SU-DHL-6 (cell line): ENCODE measurements at regions not wholly inside any gene's neighbourhood (a gene's known extent, or its start where the extent isn't known, plus 50 kb on each side); places are given as distances from the start of the nearest gene placed in this dataset.

Experiments used
- H2AFZ ChIP-seq: fragments of 200-600 bp; sonication (generic); 2 replicates; pipeline ENCODE4 v1.6.1; 2014; ENCODE audit warnings: low read depth, mild to moderate bottlenecking, moderate library complexity, mixed read lengths, antibody characterized with exemption, low read length; ENCODE audit not compliant: severe bottlenecking
- H3F3A ChIP-seq: fragments of 200-600 bp; shearing (Covaris generic); 2 replicates; pipeline ENCODE4 v1.6.0; 2016; ENCODE audit warnings: antibody characterized with exemption, mild to moderate bottlenecking; ENCODE audit not compliant: insufficient read depth
- H3K27ac ChIP-seq: fragments of 200-600 bp; sonication (generic); 2 replicates; pipeline ENCODE4 v1.5.1; 2016; ENCODE audit warnings: low read depth, mild to moderate bottlenecking, low read length, moderate library complexity, mixed read lengths
- H3K27me3 ChIP-seq: fragments of 200-600 bp; sonication (generic), shearing (Covaris generic); 2 replicates; pipeline ENCODE4 v1.6.0; 2014; ENCODE audit warnings: mild to moderate bottlenecking, low read length
- H3K36me3 ChIP-seq: fragments of 200-600 bp; sonication (generic); 2 replicates; pipeline ENCODE4 v1.6.1; 2014; ENCODE audit warnings: mild to moderate bottlenecking, low read length, mixed read lengths
- H3K4me2 ChIP-seq: fragments of 300-600, 200-600 bp; shearing (Covaris generic), sonication (generic); 2 replicates; pipeline ENCODE4 v1.6.0; 2014; ENCODE audit warnings: low read length, low read depth, mild to moderate bottlenecking; ENCODE audit not compliant: poor library complexity, severe bottlenecking
- H3K4me3 ChIP-seq: fragments of 200-600 bp; sonication (generic); 2 replicates; pipeline ENCODE4 v1.5.1; 2014; ENCODE audit warnings: antibody characterized with exemption, low read length, mild to moderate bottlenecking, mixed read lengths; ENCODE audit not compliant: insufficient read depth, poor library complexity, severe bottlenecking
- H3K79me2 ChIP-seq: fragments of 200-600 bp; sonication (generic); 2 replicates; pipeline ENCODE4 v1.6.1; 2014; ENCODE audit warnings: mild to moderate bottlenecking, low read length, moderate library complexity; ENCODE audit not compliant: insufficient read depth
- H3K9ac ChIP-seq: fragments of 200-600 bp; sonication (generic); 2 replicates; pipeline ENCODE4 v1.7.0; 2014; ENCODE audit warnings: mild to moderate bottlenecking, low read length
- H3K9me2 ChIP-seq: fragments of 200-600 bp; sonication (generic); replicated peaks from 2 replicates; pipeline ENCODE4 v1.6.1; 2014; ENCODE audit warnings: low read length; ENCODE audit not compliant: insufficient read depth
- H3K9me3 ChIP-seq: fragments of 200-600 bp; sonication (generic); 2 replicates; pipeline ENCODE4 v1.6.1; 2014; ENCODE audit warnings: low read length, mixed read lengths; ENCODE audit not compliant: insufficient read depth
- H4K20me1 ChIP-seq: fragments of 200-600 bp; sonication (generic); 2 replicates; pipeline ENCODE4 v1.6.1; 2014; ENCODE audit warnings: low read depth, mild to moderate bottlenecking, antibody characterized with exemption, low read length, moderate library complexity, mixed read lengths
- EZH2phosphoT487 ChIP-seq: fragments of 200-600 bp; sonication (generic), shearing (Covaris generic); conservative IDR thresholded peaks from 2 replicates; pipeline ENCODE4 v1.6.1; 2018; ENCODE audit warnings: mild to moderate bottlenecking, antibody characterized with exemption, low read length, moderate library complexity, mixed read lengths
- TF ChIP-seq, protein P1 (sequence below): fragments of 200-600 bp; sonication (generic); IDR thresholded peaks from one replicate; pipeline ENCODE4 v1.5.1; 2017; ENCODE audit warnings: antibody characterized with exemption, mild to moderate bottlenecking, low read length, moderate library complexity; ENCODE audit not compliant: insufficient read depth, poor library complexity, severe bottlenecking

DNA sequence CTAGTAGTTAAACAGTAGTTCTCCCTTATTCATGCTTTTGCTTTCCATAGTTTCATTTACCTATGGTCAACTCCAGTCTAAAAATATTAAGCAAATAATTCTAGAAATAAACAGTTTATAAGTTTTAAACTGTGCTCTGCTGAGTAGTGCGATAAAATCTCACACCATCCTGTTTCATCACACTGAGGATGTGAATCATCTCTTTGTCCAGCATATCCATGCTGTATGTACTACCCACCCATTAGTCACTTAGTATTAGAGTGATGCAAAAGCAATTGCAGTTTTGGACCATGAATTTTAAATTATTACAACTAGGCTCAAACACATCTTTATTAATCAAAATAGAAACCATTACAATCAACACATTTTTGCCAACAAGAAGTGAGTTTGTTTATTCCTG lies 187.4 kb downstream of the TEX13C start:
- H3K27me3 ChIP-seq: no peaks in the 10 kb centered on the region
- H3K9ac ChIP-seq: no peak overlapping the region
- no peak overlapping the region for H3K4me3 ChIP-seq
- H3F3A ChIP-seq: no peaks in the 10 kb centered on the region
- TF ChIP-seq, protein P1, sequence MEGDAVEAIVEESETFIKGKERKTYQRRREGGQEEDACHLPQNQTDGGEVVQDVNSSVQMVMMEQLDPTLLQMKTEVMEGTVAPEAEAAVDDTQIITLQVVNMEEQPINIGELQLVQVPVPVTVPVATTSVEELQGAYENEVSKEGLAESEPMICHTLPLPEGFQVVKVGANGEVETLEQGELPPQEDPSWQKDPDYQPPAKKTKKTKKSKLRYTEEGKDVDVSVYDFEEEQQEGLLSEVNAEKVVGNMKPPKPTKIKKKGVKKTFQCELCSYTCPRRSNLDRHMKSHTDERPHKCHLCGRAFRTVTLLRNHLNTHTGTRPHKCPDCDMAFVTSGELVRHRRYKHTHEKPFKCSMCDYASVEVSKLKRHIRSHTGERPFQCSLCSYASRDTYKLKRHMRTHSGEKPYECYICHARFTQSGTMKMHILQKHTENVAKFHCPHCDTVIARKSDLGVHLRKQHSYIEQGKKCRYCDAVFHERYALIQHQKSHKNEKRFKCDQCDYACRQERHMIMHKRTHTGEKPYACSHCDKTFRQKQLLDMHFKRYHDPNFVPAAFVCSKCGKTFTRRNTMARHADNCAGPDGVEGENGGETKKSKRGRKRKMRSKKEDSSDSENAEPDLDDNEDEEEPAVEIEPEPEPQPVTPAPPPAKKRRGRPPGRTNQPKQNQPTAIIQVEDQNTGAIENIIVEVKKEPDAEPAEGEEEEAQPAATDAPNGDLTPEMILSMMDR: no peak
- TF ChIP-seq EZH2phosphoT487: no peak
- H3K9me3 ChIP-seq: no peaks in the 10 kb centered on the region
- H3K4me2 ChIP-seq: no peak overlapping the region
- no peaks in the 10 kb centered on the region for H4K20me1 ChIP-seq
- H3K9me2 ChIP-seq: no peaks in the 10 kb centered on the region
- no peaks in the 10 kb centered on the region for H3K36me3 ChIP-seq
- H3K79me2 ChIP-seq: no peaks in the 10 kb centered on the region
- no peak overlapping the region for H2AFZ ChIP-seq
- H3K27ac ChIP-seq: no peak overlapping the region

DNA sequence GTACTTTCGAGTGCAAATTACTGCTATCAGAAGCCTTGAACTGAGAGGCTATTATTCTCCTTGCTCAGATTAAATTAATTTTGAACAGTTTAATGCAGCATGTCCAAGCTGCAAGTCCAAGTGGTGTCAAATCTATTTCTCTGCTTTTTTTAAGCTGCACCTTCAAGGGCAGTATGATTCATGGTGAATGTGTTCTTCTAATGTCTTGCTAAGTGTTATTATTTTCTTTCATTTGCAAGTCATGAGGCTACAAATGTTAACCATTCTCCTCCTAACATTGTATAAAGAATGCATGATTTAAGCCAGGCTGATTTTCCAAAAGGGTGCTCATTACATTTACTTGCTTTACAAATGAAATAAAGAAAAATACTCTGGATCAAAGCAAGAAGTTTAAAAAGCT lies 200.4 kb downstream of the TEX13C start:
- Histone ChIP-seq H3K4me2 (no peak overlapping the region), H3K9ac (no peak overlapping the region), H3K9me2 (no peaks in the 10 kb centered on the region), H3K9me3 (no peaks in the 10 kb centered on the region), H3K27me3 (no peaks in the 10 kb centered on the region), H4K20me1 (no peaks in the 10 kb centered on the region), H2AFZ (no peak overlapping the region), H3K4me3 (no peak overlapping the region), H3F3A (no peaks in the 10 kb centered on the region), H3K79me2 (no peaks in the 10 kb centered on the region), H3K27ac (no peak overlapping the region), H3K36me3 (no peaks in the 10 kb centered on the region)
- no peak for TF ChIP-seq EZH2phosphoT487

DNA sequence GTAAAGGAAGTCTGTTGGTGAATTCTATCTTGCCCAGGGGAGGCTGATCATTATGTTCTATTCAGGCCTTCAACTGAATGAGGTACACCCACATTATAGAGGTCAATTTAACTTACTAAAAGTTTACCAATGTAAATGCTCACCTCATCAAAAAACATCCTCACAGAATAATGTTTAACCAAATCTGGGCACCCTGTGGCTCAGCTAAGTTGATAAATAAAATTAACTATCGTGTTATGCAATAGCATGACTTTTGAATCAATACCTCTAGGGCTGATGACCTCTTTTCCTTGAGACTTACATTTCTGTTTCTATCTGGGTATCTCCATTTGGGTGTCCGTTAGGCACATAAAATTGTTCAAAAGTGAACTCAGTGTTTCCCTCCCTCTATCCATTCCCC lies 203.1 kb downstream of the TEX13C start:
- TF ChIP-seq, protein P1: no peak
- TF ChIP-seq EZH2phosphoT487: no peak
- Histone ChIP-seq H4K20me1 (no peaks in the 10 kb centered on the region), H3K36me3 (no peaks in the 10 kb centered on the region), H3K9ac (no peak overlapping the region), H3K4me3 (no peak overlapping the region), H3F3A (no peaks in the 10 kb centered on the region), H3K4me2 (no peak overlapping the region), H3K79me2 (no peaks in the 10 kb centered on the region), H3K27ac (no peak overlapping the region), H3K9me2 (no peaks in the 10 kb centered on the region), H3K9me3 (no peaks in the 10 kb centered on the region), H2AFZ (no peak overlapping the region), H3K27me3 (no peaks in the 10 kb centered on the region)

DNA sequence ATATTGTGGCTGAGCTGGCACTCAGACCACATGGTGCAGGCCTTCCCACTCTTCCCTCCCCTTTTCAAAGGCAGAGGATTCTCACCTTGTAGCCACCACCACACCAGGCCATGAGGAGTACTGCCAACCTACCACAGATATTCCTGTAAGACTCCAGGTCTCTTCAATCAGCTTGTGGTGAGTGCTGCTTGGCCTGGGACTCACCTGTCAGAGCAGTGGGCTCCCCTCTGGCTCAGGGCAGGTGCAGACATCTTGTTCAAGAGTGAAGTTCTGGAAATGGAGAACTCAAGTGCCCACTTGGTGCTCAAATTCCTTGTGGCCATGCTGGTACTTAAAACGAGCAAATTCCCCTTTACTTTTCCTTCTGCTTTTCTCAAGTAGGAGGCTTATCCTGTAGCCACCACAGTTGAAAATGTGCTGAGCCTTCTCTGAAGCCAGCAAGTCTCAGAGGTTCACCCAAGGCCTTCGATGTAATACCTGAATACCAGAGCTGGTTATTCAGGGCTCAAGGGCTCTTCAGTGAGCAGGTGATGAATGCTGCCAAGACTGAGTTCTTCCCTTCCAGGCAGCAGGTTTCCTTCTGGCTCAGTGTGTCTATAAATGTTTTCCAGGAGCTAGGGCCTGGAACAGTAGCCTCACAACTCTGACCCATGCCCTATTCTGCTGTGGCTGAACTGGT lies 212.9 kb downstream of the TEX13C start:
- Histone ChIP-seq H3K27me3 (no peaks in the 10 kb centered on the region), H3K9me2 (no peaks in the 10 kb centered on the region), H3K9ac (no peak overlapping the region), H2AFZ (no peak overlapping the region), H3K4me2 (no peak overlapping the region), H3K79me2 (no peaks in the 10 kb centered on the region), H3K9me3 (no peaks in the 10 kb centered on the region), H3F3A (no peaks in the 10 kb centered on the region), H4K20me1 (no peaks in the 10 kb centered on the region), H3K4me3 (no peak overlapping the region), H3K27ac (no peak overlapping the region), H3K36me3 (no peaks in the 10 kb centered on the region)
- TF ChIP-seq, protein P1: no peak
- no peak for TF ChIP-seq EZH2phosphoT487
